ENCODE measurements at regions not wholly inside any gene's neighbourhood (a gene's known extent, or its start where the extent isn't known, plus 50 kb on each side); places are given as distances from the start of the nearest gene placed in this dataset.

GRCh38 chr10:55137063-55137462, 336.0 kb upstream of the PCDH15 start:
- TF ChIP-seq, protein P1, sequence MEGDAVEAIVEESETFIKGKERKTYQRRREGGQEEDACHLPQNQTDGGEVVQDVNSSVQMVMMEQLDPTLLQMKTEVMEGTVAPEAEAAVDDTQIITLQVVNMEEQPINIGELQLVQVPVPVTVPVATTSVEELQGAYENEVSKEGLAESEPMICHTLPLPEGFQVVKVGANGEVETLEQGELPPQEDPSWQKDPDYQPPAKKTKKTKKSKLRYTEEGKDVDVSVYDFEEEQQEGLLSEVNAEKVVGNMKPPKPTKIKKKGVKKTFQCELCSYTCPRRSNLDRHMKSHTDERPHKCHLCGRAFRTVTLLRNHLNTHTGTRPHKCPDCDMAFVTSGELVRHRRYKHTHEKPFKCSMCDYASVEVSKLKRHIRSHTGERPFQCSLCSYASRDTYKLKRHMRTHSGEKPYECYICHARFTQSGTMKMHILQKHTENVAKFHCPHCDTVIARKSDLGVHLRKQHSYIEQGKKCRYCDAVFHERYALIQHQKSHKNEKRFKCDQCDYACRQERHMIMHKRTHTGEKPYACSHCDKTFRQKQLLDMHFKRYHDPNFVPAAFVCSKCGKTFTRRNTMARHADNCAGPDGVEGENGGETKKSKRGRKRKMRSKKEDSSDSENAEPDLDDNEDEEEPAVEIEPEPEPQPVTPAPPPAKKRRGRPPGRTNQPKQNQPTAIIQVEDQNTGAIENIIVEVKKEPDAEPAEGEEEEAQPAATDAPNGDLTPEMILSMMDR (IDR thresholded peaks at IDR 0.05; ENCODE audit: control extremely low read depth, extremely low read depth), result no peak

GRCh38 chr10:55104738-55105137, 303.7 kb upstream of the PCDH15 start:
- H3K4me3 ChIP-seq, result no peak overlapping the region
- no peak for ATAC-seq (ENCODE audit: insufficient read depth, low FRiP score)
- no peaks in the 10 kb centered on the region for H3K36me3 ChIP-seq (ENCODE audit: control insufficient read depth in 4 of 4, insufficient read depth in 4 of 4, low read length in 4 of 4)
- H3K27ac ChIP-seq (ENCODE audit: low read depth in 1 of 2, low read length in 1 of 2), result no peak overlapping the region
- H3K9ac ChIP-seq (ENCODE audit: insufficient read depth in 1 of 2, low read length in 2 of 2), result no peak overlapping the region
- 96 to 97% methylated on average over 2 of the region's 2 CpGs for WGBS, 2 donors
- no peaks in the 10 kb centered on the region for H3K9me3 ChIP-seq (ENCODE audit: control insufficient read depth in 4 of 4, insufficient read depth in 3 of 4, low read length in 3 of 4)
- TF ChIP-seq, protein P1 (IDR thresholded peaks at IDR 0.05; ENCODE audit: control extremely low read depth, extremely low read depth), result no peak
- DNase-seq, result no peak
- H3K27me3 ChIP-seq (ENCODE audit: control insufficient read depth in 3 of 3, insufficient read depth in 3 of 3, low read length in 2 of 3), result no peaks in the 10 kb centered on the region
- H3K4me1 ChIP-seq (ENCODE audit: control insufficient read depth in 5 of 5, insufficient read depth in 5 of 5, low read length in 5 of 5), result no peaks in the 10 kb centered on the region

More at GRCh38 chr10:55137063-55137462, 336.0 kb upstream of the PCDH15 start:
- no peak overlapping the region for H3K4me3 ChIP-seq
- H3K9me3 ChIP-seq (ENCODE audit: control insufficient read depth in 4 of 4, insufficient read depth in 3 of 4, low read length in 3 of 4), result no peaks in the 10 kb centered on the region
- no peak overlapping the region for H3K9ac ChIP-seq (ENCODE audit: insufficient read depth in 1 of 2, low read length in 2 of 2)
- H3K4me1 ChIP-seq (ENCODE audit: control insufficient read depth in 5 of 5, insufficient read depth in 5 of 5, low read length in 5 of 5), result no peaks in the 10 kb centered on the region
- no peak overlapping the region for H3K27ac ChIP-seq (ENCODE audit: low read depth in 1 of 2, low read length in 1 of 2)
- ATAC-seq (ENCODE audit: insufficient read depth, low FRiP score) (no peak), DNase-seq (no peak)
- no peaks in the 10 kb centered on the region for H3K36me3 ChIP-seq (ENCODE audit: control insufficient read depth in 4 of 4, insufficient read depth in 4 of 4, low read length in 4 of 4)
- H3K27me3 ChIP-seq (ENCODE audit: control insufficient read depth in 3 of 3, insufficient read depth in 3 of 3, low read length in 2 of 3), result no peaks in the 10 kb centered on the region
- WGBS, 2 donors, result 94 to 97% methylated on average over 2 of the region's 2 CpGs

DNA sequence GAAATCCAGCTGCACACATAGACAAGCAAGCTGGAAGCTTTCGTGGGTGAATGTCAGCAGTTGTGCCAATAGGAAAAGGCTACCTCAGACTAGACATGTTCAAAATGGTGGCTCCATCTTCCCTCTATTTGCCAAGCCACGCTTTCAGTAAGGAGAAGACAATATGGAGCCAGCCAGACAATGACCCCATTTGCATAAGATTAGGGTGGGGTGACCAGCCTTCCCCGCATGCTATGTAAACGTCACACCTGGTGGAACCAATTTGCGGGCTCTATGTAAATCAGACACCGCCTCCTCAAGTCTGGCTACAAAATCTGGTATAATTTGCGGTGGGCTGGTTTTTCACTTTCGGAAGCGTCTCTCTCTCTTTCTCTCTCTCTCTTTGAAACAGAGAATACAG, 297.4 kb upstream of the PCDH15 start:
- H3K27me3 ChIP-seq (ENCODE audit: control insufficient read depth in 3 of 3, insufficient read depth in 3 of 3, low read length in 2 of 3), result no peaks in the 10 kb centered on the region

More for the DNA sequence above, 297.4 kb upstream of the PCDH15 start:
- ATAC-seq (ENCODE audit: insufficient read depth, low FRiP score) (no peak), DNase-seq (no peak)
- no peaks in the 10 kb centered on the region for H3K4me1 ChIP-seq (ENCODE audit: control insufficient read depth in 5 of 5, insufficient read depth in 5 of 5, low read length in 5 of 5)
- no peak overlapping the region for H3K27ac ChIP-seq (ENCODE audit: low read depth in 1 of 2, low read length in 1 of 2)
- no peaks in the 10 kb centered on the region for H3K9me3 ChIP-seq (ENCODE audit: control insufficient read depth in 4 of 4, insufficient read depth in 3 of 4, low read length in 3 of 4)
- TF ChIP-seq, protein P1 (IDR thresholded peaks at IDR 0.05; ENCODE audit: control extremely low read depth, extremely low read depth), result no peak
- 90% methylated on average over 9 of the region's 9 CpGs for WGBS, 2 donors
- H3K9ac ChIP-seq (ENCODE audit: insufficient read depth in 1 of 2, low read length in 2 of 2), result no peak overlapping the region
- no peak overlapping the region for H3K4me3 ChIP-seq
- no peaks in the 10 kb centered on the region for H3K36me3 ChIP-seq (ENCODE audit: control insufficient read depth in 4 of 4, insufficient read depth in 4 of 4, low read length in 4 of 4)

Measured in lung (tissue), 11 donors.